SK-N-MC (cell line): ENCODE measurements at regions not wholly inside any gene's neighbourhood (a gene's known extent, or its start where the extent isn't known, plus 50 kb on each side); places are given as distances from the start of the nearest gene placed in this dataset.

Source experiments
- EZH2 ChIP-seq: fragments of 200-600 bp; sonication (generic); IDR thresholded peaks from one replicate; pipeline ENCODE4 v1.6.1; 2017; ENCODE audit warnings: antibody characterized with exemption
- POLR2AphosphoS5 ChIP-seq: IDR thresholded peaks from 2 replicates; pipeline ENCODE4 v1.6.1; 2012; ENCODE audit warnings: mild to moderate bottlenecking, low read depth, low read length, borderline replicate concordance

- TF ChIP-seq EZH2 = no peak
- TF ChIP-seq POLR2AphosphoS5 = no peak
These were observed 274.8 kb upstream of the NCKAP5 start for GRCh38 chr2:133843091-133843490.
